Loucy (cell line): ENCODE measurements at regions not wholly inside any gene's neighbourhood (a gene's known extent, or its start where the extent isn't known, plus 50 kb on each side); places are given as distances from the start of the nearest gene placed in this dataset.

Experiments
- CTCF ChIP-seq: fragments of 200-600 bp; sonication (generic); conservative IDR thresholded peaks from 2 replicates; pipeline ENCODE4 v1.5.1; 2014; ENCODE audit warnings: mild to moderate bottlenecking, antibody characterized with exemption, low read length
- EZH2phosphoT487 ChIP-seq: fragments of 200-600 bp; IDR thresholded peaks from 2 replicates; pipeline ENCODE4 v1.6.1; 2018; ENCODE audit warnings: antibody characterized with exemption, mild to moderate bottlenecking, moderate library complexity, borderline replicate concordance

GRCh38 chr2:164024396-164024795, 288.6 kb upstream of the FIGN start:
- TF ChIP-seq CTCF (no peak), EZH2phosphoT487 (no peak)
